SK-N-SH treated with all-trans-retinoic acid at 6 μM for 48 hours (cell line): ENCODE measurements at regions not wholly inside any gene's neighbourhood (a gene's known extent, or its start where the extent isn't known, plus 50 kb on each side); places are given as distances from the start of the nearest gene placed in this dataset.

Experiments
- ATAC-seq: fragments of 200-7000 bp; cut with Tn5 transposase; 3 replicates; pipeline ENCODE4 v1.9.1; 2020; ENCODE audit warnings: mild to moderate bottlenecking, moderate library complexity
- ARNTL ChIP-seq: fragments of 450-650 bp; formaldehyde crosslinking; IDR thresholded peaks from 2 replicates; pipeline ENCODE4 v1.5.0; 2020; ENCODE audit warnings: low read depth, mild to moderate bottlenecking, moderate library complexity, borderline replicate concordance
- BACH2 ChIP-seq: fragments of 250-450 bp; sonication (Bioruptor Pico); IDR thresholded peaks from 2 replicates; pipeline ENCODE4 v1.9.0; 2021; ENCODE audit warnings: mild to moderate bottlenecking, borderline replicate concordance
- CREB5 ChIP-seq: fragments of 250-450 bp; sonication (Bioruptor Pico); IDR thresholded peaks from 2 replicates; pipeline ENCODE4 v1.5.1; 2020; ENCODE audit warnings: low read depth, mild to moderate bottlenecking, moderate library complexity
- CSRNP3 ChIP-seq: fragments of 250-450 bp; sonication (Bioruptor Pico); IDR thresholded peaks from 2 replicates; pipeline ENCODE4 v1.5.1; 2021; ENCODE audit warnings: mild to moderate bottlenecking, moderate library complexity
- ESRRG ChIP-seq: fragments of 250-450 bp; sonication (Bioruptor Pico); IDR thresholded peaks from 2 replicates; pipeline ENCODE4 v1.6.1; 2021; ENCODE audit warnings: mild to moderate bottlenecking
- GLIS3 ChIP-seq: fragments of 250-450 bp; sonication (Bioruptor Pico); IDR thresholded peaks from 2 replicates; pipeline ENCODE4 v1.5.0; 2020; ENCODE audit warnings: mild to moderate bottlenecking, moderate library complexity
- ISL1 ChIP-seq: fragments of 250-450 bp; sonication (Bioruptor Pico); IDR thresholded peaks from 2 replicates; pipeline ENCODE4 v2.1.2; 2022; ENCODE audit warnings: mild to moderate bottlenecking, moderate library complexity
- OSR1 ChIP-seq: fragments of 250-450 bp; sonication (Bioruptor Pico); IDR thresholded peaks from 2 replicates; pipeline ENCODE4 v1.8.0; 2022; ENCODE audit warnings: moderate library complexity, mild to moderate bottlenecking, inconsistent platforms
- PATZ1 ChIP-seq: fragments of 250-450 bp; sonication (Bioruptor Pico); IDR thresholded peaks from 2 replicates; pipeline ENCODE4 v1.8.0; 2020; ENCODE audit warnings: mild to moderate bottlenecking, moderate library complexity, borderline replicate concordance
- POU6F1 ChIP-seq: fragments of 250-450 bp; sonication (Bioruptor Pico); IDR thresholded peaks from 2 replicates; pipeline ENCODE4 v1.8.0; 2021; ENCODE audit warnings: low read depth, mild to moderate bottlenecking, moderate library complexity, borderline replicate concordance
- RARB ChIP-seq: fragments of 250-450 bp; sonication (Bioruptor Pico); IDR thresholded peaks from 2 replicates; pipeline ENCODE4 v1.8.0; 2021; ENCODE audit warnings: mild to moderate bottlenecking, moderate library complexity
- SNAI2 ChIP-seq: fragments of 250-450 bp; sonication (Bioruptor Pico); IDR thresholded peaks from 2 replicates; pipeline ENCODE4 v1.5.0; 2020; ENCODE audit warnings: mild to moderate bottlenecking, moderate library complexity
- TCF4 ChIP-seq: fragments of 250-450 bp; sonication (Bioruptor Pico); IDR thresholded peaks from 2 replicates; pipeline ENCODE4 v1.8.0; 2021; ENCODE audit warnings: mild to moderate bottlenecking, moderate library complexity, borderline replicate concordance
- TOX ChIP-seq: fragments of 250-450 bp; sonication (Bioruptor Pico); IDR thresholded peaks from 2 replicates; pipeline ENCODE4 v1.8.0; 2021; ENCODE audit warnings: mild to moderate bottlenecking, moderate library complexity, borderline replicate concordance
- TSHZ2 ChIP-seq: fragments of 250-450 bp; sonication (Bioruptor Pico); IDR thresholded peaks from 2 replicates; pipeline ENCODE4 v1.5.0; 2020; ENCODE audit warnings: mild to moderate bottlenecking, moderate library complexity
- ZC3H10 ChIP-seq: fragments of 250-450 bp; sonication (Bioruptor Pico); IDR thresholded peaks from 2 replicates; pipeline ENCODE4 v1.5.1; 2021; ENCODE audit warnings: mild to moderate bottlenecking, moderate library complexity
- ZFP3 ChIP-seq: fragments of 250-450 bp; sonication (Bioruptor Pico); IDR thresholded peaks from 2 replicates; pipeline ENCODE4 v1.5.0; 2020; ENCODE audit warnings: mild to moderate bottlenecking, moderate library complexity
- ZFP30 ChIP-seq: fragments of 450-650 bp; formaldehyde crosslinking; IDR thresholded peaks from 2 replicates; pipeline ENCODE4 v1.5.0; 2022; ENCODE audit warnings: mild to moderate bottlenecking, moderate library complexity
- ZNF565 ChIP-seq: fragments of 450-650 bp; formaldehyde crosslinking; conservative IDR thresholded peaks from 2 replicates; pipeline ENCODE4 v1.5.0; 2020; ENCODE audit warnings: low read depth, mild to moderate bottlenecking, moderate library complexity
- ZNF8 ChIP-seq: fragments of 450-650 bp; formaldehyde crosslinking; IDR thresholded peaks from 2 replicates; pipeline ENCODE4 v1.5.0; 2020; ENCODE audit warnings: mild to moderate bottlenecking, moderate library complexity

GRCh38 chr4:107182347-107182746 lies 146.2 kb upstream of the DKK2 start (continued):
- TF ChIP-seq PATZ1 (CRISPR knock-in tag) = no peak
- no peak for TF ChIP-seq TSHZ2 (CRISPR knock-in tag)
- no peak for TF ChIP-seq SNAI2 (CRISPR knock-in tag)
- no peak for TF ChIP-seq OSR1 (CRISPR knock-in tag)
- TF ChIP-seq ZFP3 (CRISPR knock-in tag) = no peak
- TF ChIP-seq ZNF8 (CRISPR knock-in tag) = no peak
- no peak for TF ChIP-seq ZFP30 (CRISPR knock-in tag)

- no peak for ATAC-seq
- TF ChIP-seq ARNTL (no peak), GLIS3 (CRISPR knock-in tag) (no peak), CREB5 (CRISPR knock-in tag) (no peak), ISL1 (CRISPR knock-in tag) (no peak), CSRNP3 (CRISPR knock-in tag) (no peak), BACH2 (CRISPR knock-in tag) (no peak), TCF4 (no peak), OSR1 (CRISPR knock-in tag) (no peak), ZC3H10 (CRISPR knock-in tag) (no peak), POU6F1 (no peak), PATZ1 (CRISPR knock-in tag) (no peak), ZFP3 (CRISPR knock-in tag) (no peak), ZNF565 (no peak), TOX (CRISPR knock-in tag) (no peak), ESRRG (CRISPR knock-in tag) (no peak), ZFP30 (CRISPR knock-in tag) (no peak)
- TF ChIP-seq, all 23 proteins: peak for 0
These were observed 130.8 kb upstream of the DKK2 start for GRCh38 chr4:107166873-107167450.

- ATAC-seq = no peak
- TF ChIP-seq POU6F1 = no peak
- TF ChIP-seq CSRNP3 (CRISPR knock-in tag) = no peak
- no peak for TF ChIP-seq ZNF565
- TF ChIP-seq ZFP3 (CRISPR knock-in tag) = no peak
- no peak for TF ChIP-seq BACH2 (CRISPR knock-in tag)
- TF ChIP-seq PATZ1 (CRISPR knock-in tag) = no peak
- no peak for TF ChIP-seq ARNTL
- no peak for TF ChIP-seq RARB
- no peak for TF ChIP-seq ZFP30 (CRISPR knock-in tag)
- no peak for TF ChIP-seq ZC3H10 (CRISPR knock-in tag)
- TF ChIP-seq ZNF8 (CRISPR knock-in tag) = no peak
- no peak for TF ChIP-seq ISL1 (CRISPR knock-in tag)
These were observed 130.1 kb upstream of the DKK2 start for GRCh38 chr4:107166181-107166580.
